Stomach (tissue), 8 donors: ENCODE measurements at regions not wholly inside any gene's neighbourhood (a gene's known extent, or its start where the extent isn't known, plus 50 kb on each side); places are given as distances from the start of the nearest gene placed in this dataset.
A peak's percentile ranks its signal among the peaks of the same experiment; 100 is the strongest.
"Not testable (repeated sequence)": the region's sequence is repeated elsewhere in the genome, so short reads cannot be mapped to it uniquely, and the experiment has no call there.

Experiments
- DNase-seq, 2 donors: peaks; one replicate each; pipeline versions ENCODE4 v3.0.0 to v3.0.0-alpha.2; 2013 to 2019
- H3K27ac ChIP-seq, 5 donors: fragments of 200-600 bp in 4 of 5; sonication (generic) in 4 of 5; one replicate each; pipeline ENCODE4 v1.5.1; 2013 to 2019; ENCODE audit warnings: mild to moderate bottlenecking in 1 of 5, moderate library complexity in 1 of 5
- H3K27me3 ChIP-seq, 3 donors: fragments of 200-600 bp; sonication (generic); one replicate each; pipeline ENCODE4 v1.5.1; 2017 to 2019; ENCODE audit warnings: mixed run types in 1 of 3
- H3K36me3 ChIP-seq, 4 donors: fragments of 200-600 bp; sonication (generic); 1 replicate in 3 of 4; 2 replicates in 1 of 4; pipeline ENCODE4 v1.5.1; 2016 to 2019
- H3K4me1 ChIP-seq, 4 donors: fragments of 200-600 bp; sonication (generic); one replicate each; pipeline ENCODE4 v1.5.1; 2016 to 2019
- H3K4me3 ChIP-seq, 4 donors: fragments of 200-600 bp; sonication (generic) in 3 of 4; one replicate each; pipeline ENCODE4 v1.5.1; 2016 to 2019; ENCODE audit warnings: mild to moderate bottlenecking in 1 of 4
- H3K9me3 ChIP-seq, 4 donors: fragments of 200-600 bp; sonication (generic); one replicate each; pipeline ENCODE4 v1.5.1; 2016 to 2019
- CTCF ChIP-seq, 7 experiments: fragments of 450-650 bp in 4 of 7; fragments of 200-600 bp in 3 of 7; sonication (generic) in 3 of 7; IDR thresholded peaks; one replicate each; pipeline ENCODE4 v1.5.1; 2016 to 2019; ENCODE audit warnings: antibody characterized with exemption in 7 of 7, control low read depth in 2 of 7, mild to moderate bottlenecking in 1 of 7
- EP300 ChIP-seq: sonication (generic); formaldehyde crosslinking; IDR thresholded peaks from one replicate; pipeline ENCODE4 v1.6.1; 2017; ENCODE audit warnings: antibody characterized with exemption
- POLR2A ChIP-seq, 4 donors: fragments of 450-650 bp; IDR thresholded peaks; one replicate each; pipeline ENCODE4 v1.6.1; 2016; ENCODE audit warnings: antibody characterized with exemption in 4 of 4, control low read depth in 2 of 4, mild to moderate bottlenecking in 1 of 4, moderate library complexity in 1 of 4
- POLR2AphosphoS5 ChIP-seq, 3 donors: sonication (generic); formaldehyde crosslinking; IDR thresholded peaks; one replicate each; pipeline ENCODE4 v1.6.1; 2016; ENCODE audit warnings: antibody characterized with exemption in 3 of 3
- WGBS, 5 donors: extraction: QIAGEN DNeasy Blood & Tissue Kit in 3 of 5; methylation state at CpG; one replicate each; pipeline versions ENCODE4 v1.1.5 to v1.1.7; 2013 to 2018; 5-methylcytosine and 5-hydroxymethylcytosine counted together
- intact Hi-C: fragments of 100-400 bp; cut with DNase I; formaldehyde crosslinking; loops from one replicate; pipeline ENCODE4 v1.15.1; 2023; ENCODE audit warnings: low total_unique reads
- donor health status: healthy with polysubstance abuse.
- donor health status: Bipolar disorder and iron deficiency.
- donor health status: healthy.

DNA sequence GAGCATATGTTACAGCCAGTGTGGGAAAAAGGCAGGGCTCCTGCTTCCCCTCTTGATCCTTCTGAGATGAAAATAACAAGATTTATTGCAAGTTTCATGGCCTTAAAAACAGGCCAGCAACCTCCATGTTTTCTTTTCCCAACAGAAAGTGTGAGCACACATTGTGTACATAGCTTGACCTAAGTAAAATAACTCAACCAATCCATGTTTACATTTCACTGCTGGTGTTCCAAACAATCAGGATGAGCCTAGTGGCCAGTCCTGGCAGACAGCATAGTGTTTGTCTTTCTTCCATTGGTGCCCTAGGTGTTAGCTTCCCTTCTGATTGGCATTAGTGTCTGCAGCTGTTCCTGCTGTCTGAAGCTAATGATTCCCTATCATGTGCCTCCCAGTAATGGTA lies 847.7 kb downstream of the EPHA3 start:
- Histone ChIP-seq H3K4me3 (no peak overlapping the region), H3K4me1 (no peaks in the 10 kb centered on the region), H3K36me3 (no peaks in the 10 kb centered on the region), H3K9me3 (no peaks in the 10 kb centered on the region), H3K27me3 (no peaks in the 10 kb centered on the region), H3K27ac (no peak overlapping the region)
- DNase-seq = no peak
- TF ChIP-seq POLR2A (IDR thresholded peaks at IDR 0.05) = no peak
- TF ChIP-seq EP300 = no peak
- no peak for TF ChIP-seq CTCF (IDR thresholded peaks at IDR 0.05)
- TF ChIP-seq POLR2AphosphoS5 (IDR thresholded peaks at IDR 0.05) = no peak
- intact Hi-C loops = no loop called here

- H3K4me3 ChIP-seq = no peak overlapping the region
- H3K27me3 ChIP-seq = no peaks in the 10 kb centered on the region
- peak in 1 of 2 donors; percentile 13 for DNase-seq
- H3K9me3 ChIP-seq = no peaks in the 10 kb centered on the region
- TF ChIP-seq POLR2AphosphoS5 (IDR thresholded peaks at IDR 0.05) (no peak), POLR2A (IDR thresholded peaks at IDR 0.05) (no peak), EP300 (no peak), CTCF (IDR thresholded peaks at IDR 0.05) (no peak)
- H3K36me3 ChIP-seq = no peaks in the 10 kb centered on the region
- no peaks in the 10 kb centered on the region for H3K4me1 ChIP-seq
- 57 to 73% (median 63%) methylated on average over 2 of the region's 2 CpGs for WGBS, 5 donors
- H3K27ac ChIP-seq = no peak overlapping the region
- intact Hi-C loops = no loop called here
Measured at GRCh38 chr3:89957451-89957850, 850.0 kb downstream of the EPHA3 start.

DNA sequence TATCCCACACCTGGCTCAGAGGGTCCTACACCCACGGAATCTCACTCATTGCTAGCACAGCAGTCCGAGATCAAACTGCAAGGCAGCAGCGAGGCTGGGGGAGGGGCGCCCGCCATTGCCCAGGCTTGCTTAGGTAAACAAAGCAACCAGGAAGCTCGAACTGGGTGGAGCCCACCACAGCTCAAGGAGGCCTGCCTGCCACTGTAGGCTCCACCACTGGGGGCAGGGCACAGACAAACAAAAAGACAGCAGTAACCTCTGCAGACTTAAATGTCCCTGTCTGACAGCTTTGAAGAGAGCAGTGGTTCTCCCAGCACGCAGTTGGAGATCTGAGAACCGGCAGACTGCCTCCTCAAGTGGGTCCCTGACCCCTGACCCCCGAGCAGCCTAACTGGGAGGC lies 850.7 kb downstream of the EPHA3 start:
- intact Hi-C loops, H3K4me3 ChIP-seq: not testable (repeated sequence)
- 44 to 66% (median 58%) methylated on average over 4 to 9 of the region's 9 CpGs for WGBS, 5 donors

GRCh38 chr3:89964347-89964746 lies 856.9 kb downstream of the EPHA3 start:
- H3K27me3 ChIP-seq = no peaks in the 10 kb centered on the region
- no peak for TF ChIP-seq CTCF (IDR thresholded peaks at IDR 0.05)
- TF ChIP-seq POLR2AphosphoS5 (IDR thresholded peaks at IDR 0.05) = no peak
- no peak for TF ChIP-seq POLR2A (IDR thresholded peaks at IDR 0.05)
- no peak for TF ChIP-seq EP300
- DNase-seq = no peak

More for the DNA sequence above, 850.7 kb downstream of the EPHA3 start:
- H3K9me3 ChIP-seq, H3K4me1 ChIP-seq, H3K27ac ChIP-seq, DNase-seq, H3K27me3 ChIP-seq, H3K36me3 ChIP-seq: not testable (repeated sequence)

DNA sequence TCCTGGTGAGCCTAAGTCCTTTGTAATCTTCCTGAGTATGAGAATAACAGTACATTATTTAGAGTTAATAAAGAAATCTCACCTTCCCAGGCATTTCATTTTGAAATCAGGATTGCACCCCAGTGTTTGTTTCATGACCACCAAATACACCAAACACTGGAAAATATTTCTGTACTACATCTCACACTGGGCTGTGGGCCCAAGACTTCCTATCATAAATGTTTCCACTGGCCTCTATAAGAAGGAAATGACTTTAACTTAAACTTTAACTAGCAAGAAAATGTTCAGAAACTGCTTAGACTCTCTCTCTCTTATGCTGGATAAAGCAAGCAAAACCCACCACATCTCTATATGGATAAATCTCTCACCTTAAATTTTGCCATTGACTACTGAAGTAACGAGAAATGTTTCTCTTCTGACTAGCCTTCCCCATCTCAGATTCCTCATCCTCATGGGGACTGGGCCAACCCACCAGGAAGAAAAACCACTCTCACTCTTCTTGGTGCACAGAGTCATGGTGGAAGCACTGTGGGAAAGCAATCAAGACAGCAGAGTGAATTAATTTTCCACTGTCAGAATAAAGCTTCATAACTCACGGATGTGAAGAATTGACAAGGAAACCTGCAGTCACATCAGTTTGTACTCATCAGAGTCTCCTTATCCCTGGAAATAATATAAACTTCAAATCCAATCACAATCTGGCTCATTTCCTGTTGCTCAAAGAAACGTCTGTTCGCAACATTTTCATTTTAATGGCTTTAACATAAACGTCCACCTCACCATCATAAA lies 859.6 kb downstream of the EPHA3 start:
- intact Hi-C loops = no loop called here
- WGBS, 5 donors = 72 to 81% (median 79%) methylated on average over 5 of the region's 5 CpGs
- H3K4me1 ChIP-seq = no peaks in the 10 kb centered on the region
- H3K36me3 ChIP-seq = no peaks in the 10 kb centered on the region
- no peak for TF ChIP-seq POLR2A (IDR thresholded peaks at IDR 0.05)
- no peak for TF ChIP-seq CTCF (IDR thresholded peaks at IDR 0.05)
- DNase-seq = peak in 1 of 2 donors; percentile 10
- no peak overlapping the region for H3K4me3 ChIP-seq
- H3K27me3 ChIP-seq = no peaks in the 10 kb centered on the region
- H3K9me3 ChIP-seq = peaks cover 0 to 5% (median 2%) of the 10 kb centered on the region in 4 donors
- H3K27ac ChIP-seq = no peak overlapping the region

More at GRCh38 chr3:89964347-89964746, 856.9 kb downstream of the EPHA3 start:
- Histone ChIP-seq H3K36me3 (no peaks in the 10 kb centered on the region), H3K9me3 (peaks cover 0 to 5% (median 0%) of the 10 kb centered on the region in 4 donors), H3K27ac (no peak overlapping the region), H3K4me1 (no peaks in the 10 kb centered on the region), H3K4me3 (no peak overlapping the region)
- intact Hi-C loops = no loop called here
